NCI-H345 (cell line): ENCODE measurements at regions not wholly inside any gene's neighbourhood (a gene's known extent, or its start where the extent isn't known, plus 50 kb on each side); places are given as distances from the start of the nearest gene placed in this dataset.
"Not testable (repeated sequence)": the region's sequence is repeated elsewhere in the genome, so short reads cannot be mapped to it uniquely, and the experiment has no call there.

ENCODE experiments used
- DNase-seq: peaks from one replicate; lab custom pipeline; 2025; lab: John Stamatoyannopoulos, UW

DNA sequence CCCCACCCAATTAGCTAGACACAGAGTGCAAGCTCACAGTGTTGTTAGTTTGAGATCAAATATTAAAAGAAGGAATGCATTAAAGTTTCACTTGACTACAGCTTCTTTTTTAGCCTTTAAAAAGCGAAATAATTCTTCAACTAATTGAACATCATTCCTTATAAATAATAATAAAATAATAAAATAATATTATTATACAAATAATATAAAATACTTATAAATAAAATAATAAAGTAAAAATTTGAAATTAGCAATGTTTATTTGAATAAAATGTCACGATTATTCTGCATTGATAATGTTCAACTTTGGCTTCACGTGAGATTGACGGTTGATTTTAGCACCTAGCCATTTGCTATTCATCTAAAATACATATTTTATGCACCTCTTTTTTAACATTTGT is 819.3 kb downstream of the FRK start:
- DNase-seq: no peak

DNA sequence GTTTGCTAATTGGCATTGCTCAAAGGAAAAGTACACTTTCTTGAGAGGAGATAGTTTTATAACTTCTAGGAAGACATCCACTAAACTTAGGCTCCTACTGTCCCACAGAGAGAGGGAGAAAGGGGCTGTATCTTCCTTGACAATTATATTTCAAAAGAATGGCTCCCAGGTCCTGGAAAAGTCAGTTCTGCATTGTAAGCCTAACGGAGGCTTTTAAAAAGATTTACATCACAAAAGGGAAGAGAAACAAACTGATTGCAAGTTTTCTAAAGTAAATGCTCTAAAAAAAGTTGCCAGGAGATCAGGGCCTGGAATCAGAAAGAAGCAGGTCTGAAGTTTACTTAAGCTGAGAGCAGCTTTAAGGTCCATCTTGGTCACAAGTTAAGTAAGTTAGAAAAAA is 839.5 kb downstream of the FRK start:
- no peak for DNase-seq

DNA sequence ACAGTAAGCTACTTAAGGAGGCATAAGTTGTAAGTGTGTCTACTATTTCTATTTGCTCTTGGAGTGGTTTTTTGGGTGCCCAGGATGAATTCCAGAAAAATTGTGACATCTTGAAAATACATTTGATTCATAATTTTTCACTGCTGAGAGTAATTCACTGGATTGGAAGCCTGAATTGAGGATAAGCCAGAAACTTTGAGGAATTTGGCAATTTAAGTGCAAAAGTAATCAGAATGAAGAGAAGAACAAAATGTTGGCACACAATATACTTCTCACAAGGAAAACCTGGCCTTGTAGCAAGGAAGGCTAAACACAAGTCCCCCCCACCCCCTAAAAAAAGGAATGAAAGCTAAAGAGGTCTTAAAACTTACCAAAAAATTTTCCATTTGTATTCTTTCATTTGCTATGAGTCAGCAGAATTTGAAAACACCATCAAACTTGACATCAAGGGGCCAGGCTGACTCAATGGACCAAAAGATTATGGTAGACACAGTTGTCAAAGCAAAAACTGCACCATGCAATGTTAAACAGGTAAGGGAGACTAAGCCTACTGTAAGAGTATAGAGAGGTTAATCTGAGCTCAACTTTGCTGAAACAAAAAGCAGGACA is 840.0 kb downstream of the FRK start:
- no peak for DNase-seq

DNA sequence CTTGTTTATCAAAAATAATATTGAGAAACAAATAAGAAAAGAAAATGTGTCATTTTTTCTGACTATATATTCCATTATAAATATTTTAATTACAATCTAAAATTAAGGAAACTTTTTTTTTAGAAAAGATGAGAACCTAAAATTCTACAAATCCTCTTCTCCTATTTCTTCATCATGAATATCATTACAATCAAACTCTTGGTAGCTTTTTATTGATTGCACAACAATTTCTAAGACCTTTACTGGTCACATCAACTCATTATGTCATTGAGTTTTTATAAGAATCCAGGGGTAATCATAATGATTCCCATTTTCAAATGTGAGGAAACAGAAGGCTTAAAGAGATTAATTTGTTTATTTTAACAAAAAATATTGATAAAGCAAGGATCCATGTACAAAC is 841.0 kb downstream of the FRK start:
- no peak for DNase-seq

DNA sequence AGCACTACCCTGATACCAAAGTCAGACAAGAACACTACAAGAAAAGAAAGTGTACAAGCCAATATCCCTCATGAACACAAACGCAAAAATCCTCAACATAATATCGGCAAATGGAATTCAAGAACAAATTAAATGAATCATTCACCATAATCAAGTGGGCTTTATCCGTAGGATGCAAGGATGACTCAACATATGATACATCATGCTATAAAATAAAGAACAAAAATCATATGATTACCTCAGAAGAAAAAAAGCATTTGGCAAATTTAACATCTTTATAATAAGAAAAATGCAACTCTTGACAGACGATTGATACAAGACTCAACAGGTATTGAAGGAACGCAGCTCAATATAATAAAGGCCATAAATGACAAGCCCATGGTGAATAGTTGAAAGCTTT is 843.9 kb downstream of the FRK start:
- DNase-seq: no peak

DNA sequence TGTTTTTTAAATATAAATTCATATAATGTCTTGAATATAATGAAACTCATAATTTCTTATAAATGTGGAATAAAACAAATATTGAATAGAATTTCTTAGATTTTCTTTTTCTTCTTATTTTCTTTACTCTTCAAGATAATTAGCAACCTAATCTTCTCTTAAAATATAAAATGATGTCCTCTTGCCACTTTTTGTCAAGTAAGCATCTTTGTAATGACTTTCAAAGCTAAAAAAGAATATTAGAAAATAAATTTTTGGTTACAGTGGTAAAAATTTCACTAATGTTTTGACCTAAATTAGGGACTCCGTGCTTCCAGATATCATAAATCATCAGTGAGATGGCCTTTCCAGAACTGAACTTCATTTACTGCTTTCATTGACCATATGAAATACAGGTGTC is 846.4 kb downstream of the FRK start:
- DNase-seq: no peak

DNA sequence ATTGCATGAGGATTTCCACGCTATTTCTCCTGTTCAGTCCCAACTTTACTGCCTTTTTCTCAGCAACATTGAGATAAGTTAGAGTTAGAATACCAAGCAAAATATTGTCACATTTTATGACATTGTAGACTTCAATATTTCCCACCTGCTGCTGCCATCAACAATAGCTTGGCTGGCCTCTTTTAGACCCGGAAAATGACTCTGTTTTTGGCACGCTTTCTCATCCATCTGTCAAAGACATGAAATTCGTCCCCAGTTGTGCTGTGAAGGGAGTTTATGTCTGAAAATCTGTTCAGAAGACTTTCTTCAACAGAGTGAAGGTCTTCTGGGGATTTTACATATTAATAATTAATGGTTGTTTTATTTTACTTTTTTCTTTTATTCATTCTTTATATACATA is 857.3 kb downstream of the FRK start:
- DNase-seq: no peak

DNA sequence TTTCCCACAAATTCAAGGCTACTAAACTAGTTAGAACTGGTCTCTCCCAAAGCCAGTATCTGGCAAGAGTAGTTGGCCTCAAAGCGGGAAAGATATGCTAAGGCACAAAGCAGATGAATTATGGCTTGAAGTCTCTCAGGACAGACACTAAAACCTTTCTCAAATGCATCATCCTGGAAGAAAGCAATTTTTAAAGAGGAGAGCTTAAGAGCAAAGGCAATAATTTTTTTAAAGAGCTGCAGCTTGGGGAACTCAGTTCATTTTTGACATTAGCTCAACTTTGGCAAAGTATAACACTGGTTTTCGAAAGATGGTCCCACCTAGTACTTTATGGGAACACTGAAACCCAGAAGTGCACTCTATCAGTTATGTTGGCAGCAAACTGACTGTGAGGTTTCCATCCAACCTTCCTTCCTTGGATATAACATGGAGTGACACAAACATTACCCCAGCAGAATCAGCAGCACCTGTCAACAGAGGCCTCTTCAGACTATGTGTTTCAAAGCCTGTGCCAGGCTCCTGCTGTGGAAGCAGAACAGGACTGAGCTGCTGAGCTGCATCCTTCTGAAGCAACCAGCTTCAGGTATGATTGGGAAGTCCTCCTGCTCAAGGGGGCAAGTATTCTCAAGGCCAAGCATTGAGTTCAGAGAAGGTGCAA is 852.3 kb upstream of the HS3ST5 start:
- DNase-seq: no peak

DNA sequence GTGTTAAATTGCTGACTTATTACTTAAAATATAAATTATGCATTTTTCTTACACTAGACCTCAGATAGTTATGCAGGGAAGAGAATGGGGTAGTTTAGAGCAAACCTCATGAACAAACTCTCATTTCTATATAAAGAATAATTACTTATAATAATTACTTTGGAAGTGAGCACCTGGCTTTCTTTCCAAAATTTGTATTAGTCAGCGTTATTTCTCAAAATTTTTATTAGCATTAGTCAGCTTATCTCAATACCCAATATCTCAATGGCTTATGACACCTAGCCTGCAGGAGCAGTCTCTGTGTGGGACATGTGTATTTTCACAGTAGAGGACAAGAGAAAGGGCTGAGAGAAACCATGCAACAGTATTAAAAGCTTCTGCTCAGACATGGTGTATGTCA is 849.2 kb upstream of the HS3ST5 start:
- DNase-seq: no peak

DNA sequence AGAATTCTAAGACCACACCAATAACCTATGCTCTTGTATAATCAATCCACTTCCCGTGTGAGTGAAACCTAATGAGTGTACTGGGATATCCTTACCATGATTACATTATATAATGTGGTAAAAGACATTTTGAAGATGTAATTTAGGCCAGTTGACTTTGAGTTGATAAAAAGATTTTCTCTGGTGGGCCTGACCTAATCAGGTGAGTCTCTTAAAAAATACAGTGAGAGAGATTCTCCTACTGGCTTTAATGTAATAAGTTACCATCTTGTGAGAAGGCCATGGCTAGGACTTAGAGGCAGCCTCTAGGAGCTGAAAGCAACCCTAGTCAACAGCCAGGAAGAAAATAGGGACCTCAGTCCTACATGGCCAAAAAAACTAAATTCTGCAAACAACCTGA is 847.7 kb upstream of the HS3ST5 start:
- DNase-seq: no peak

DNA sequence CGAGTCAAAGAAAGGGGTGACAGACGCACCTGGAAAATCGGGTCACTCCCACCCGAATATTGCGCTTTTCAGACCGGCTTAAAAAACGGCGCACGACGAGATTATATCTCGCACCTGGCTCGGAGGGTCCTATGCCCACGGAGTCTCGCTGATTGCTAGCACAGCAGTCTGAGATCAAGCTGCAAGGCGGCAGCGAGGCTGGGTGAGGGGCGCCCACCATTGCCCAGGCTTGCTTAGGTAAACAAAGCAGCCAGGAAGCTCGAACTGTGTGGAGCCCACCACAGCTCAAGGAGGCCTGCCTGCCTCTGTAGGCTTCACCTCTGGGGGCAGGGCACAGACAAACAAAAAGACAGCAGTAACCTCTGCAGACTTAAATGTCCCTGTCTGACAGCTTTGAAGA is 832.6 kb upstream of the HS3ST5 start:
- DNase-seq: not testable (repeated sequence)

DNA sequence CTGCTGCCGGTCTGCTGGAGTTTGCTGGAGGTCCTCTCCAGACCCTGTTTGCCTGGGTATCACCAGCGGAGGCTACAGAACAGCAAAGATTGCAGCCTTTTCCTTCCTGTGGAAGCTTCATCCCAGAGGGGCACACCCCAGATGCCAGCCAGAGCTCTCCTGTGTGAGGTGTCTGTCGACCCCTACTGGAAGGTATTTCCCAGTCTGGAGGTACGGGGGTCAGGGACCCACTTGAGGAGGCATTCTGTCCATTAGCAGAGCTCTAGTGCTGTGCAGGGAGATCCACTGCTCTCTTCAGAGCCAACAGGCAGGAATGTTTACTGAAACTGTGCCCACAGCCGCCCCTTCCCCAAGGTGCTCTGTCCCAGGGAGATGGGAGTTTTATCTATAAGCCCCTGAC is 823.1 kb upstream of the HS3ST5 start:
- not testable (repeated sequence) for DNase-seq

DNA sequence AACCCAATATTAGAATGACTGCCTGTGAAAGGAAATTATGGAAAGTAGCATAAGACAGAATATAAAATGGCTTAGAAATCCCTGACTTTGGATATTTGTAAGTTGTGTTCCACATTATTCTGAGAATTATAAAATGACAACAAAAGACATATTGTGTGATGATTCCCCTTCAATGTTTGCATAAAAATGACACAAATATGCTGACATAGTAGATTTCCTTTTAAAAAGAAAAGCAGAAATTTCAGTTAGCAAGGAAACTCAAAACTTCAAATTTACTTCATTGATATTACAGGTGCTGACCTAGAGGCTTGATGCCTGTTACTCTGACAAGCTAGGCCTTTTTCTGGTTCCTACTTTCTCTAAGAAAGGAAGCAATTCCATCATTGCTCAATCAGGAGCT is 816.9 kb upstream of the HS3ST5 start:
- DNase-seq: no peak

DNA sequence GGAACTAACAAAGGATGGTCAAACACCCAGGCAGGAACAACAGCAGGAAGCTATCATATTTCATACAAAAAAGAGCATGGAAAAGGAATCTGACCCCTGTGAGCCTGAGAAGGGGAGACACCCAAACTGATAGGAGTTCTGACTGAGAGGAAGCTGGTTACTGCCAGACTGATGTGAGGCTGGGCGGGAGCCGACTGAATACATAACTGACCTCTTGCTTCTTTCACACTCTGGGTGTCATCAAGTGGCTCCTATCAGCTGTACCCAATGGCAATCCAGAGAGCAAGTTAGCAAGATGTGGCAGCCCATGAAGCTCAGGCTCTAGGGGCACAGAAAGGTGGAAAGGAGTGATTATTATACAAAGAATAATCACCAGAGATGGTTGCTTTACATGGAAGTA is 795.1 kb upstream of the HS3ST5 start:
- DNase-seq: no peak

DNA sequence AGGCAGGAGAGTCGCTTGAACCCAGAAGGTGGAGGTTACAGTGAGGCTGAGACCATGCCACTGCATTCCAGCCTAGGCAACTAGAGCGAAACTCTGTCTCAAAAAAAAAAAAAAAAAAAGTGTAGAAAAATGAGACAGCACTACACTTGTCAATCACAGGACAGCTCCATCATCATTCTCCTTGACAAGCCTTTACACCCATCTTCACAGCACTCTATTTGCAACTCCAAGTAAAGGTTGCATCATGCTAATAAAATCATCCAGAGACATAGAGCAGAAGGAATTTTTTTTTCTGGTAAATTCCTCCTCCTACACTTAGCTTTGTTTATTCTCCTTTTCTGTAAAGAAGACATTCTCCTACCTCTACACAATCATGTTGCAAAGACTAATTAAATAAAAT is 791.0 kb upstream of the HS3ST5 start:
- DNase-seq: no peak

DNA sequence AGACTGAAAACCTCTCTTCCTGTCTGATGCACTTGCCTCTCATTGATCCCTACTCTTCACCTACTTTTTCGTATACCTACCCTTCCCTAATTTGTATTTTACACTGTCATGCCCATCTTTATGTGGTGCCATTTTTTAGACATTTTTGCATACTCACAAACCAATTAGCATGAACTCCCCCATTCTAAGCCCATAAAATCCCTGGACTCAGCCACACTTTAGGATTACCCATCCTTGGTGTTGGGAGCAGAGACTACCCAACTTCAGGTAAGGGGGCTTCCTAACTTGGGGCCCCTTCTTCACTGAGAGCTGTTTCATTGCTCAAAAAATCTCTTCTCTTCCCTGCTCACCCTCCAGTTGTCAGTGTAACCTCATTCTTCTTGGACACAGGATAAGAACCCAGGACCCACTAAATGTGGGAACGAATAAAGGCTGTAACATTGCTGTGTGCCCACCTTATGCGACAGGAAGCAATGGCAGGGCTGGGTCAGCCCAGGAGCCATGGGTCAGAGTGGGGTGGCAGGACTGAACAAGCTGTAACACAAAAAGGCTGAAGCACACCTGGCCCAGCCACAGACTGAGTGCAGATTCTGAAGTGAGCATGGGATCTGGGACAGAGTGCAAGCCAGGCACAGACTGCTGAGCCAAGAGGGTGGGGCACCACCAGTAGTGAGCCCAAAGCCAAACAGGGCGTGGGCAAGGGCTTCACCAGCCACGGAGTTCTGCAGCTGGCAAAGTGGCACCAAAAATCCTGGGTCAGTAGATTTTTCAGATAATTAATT is 789.1 kb upstream of the HS3ST5 start:
- DNase-seq: no peak

DNA sequence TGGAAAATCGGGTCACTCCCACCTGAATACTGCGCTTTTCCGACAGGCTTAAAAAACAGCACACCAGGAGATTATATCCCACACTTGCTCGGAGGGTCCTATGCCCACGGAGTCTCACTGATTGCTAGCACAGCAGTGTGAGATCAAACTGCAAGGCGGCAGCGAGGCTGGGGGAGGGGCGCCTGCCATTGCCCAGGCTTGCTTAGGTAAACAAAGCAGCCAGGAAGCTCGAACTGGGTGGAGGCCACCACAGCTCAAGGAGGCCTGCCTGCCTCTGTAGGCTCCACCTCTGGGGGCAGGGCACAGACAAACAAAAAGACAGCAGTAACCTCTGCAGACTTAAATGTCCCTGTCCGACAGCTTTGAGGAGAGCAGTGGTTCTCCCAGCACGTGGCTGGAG is 778.7 kb upstream of the HS3ST5 start:
- not testable (repeated sequence) for DNase-seq

DNA sequence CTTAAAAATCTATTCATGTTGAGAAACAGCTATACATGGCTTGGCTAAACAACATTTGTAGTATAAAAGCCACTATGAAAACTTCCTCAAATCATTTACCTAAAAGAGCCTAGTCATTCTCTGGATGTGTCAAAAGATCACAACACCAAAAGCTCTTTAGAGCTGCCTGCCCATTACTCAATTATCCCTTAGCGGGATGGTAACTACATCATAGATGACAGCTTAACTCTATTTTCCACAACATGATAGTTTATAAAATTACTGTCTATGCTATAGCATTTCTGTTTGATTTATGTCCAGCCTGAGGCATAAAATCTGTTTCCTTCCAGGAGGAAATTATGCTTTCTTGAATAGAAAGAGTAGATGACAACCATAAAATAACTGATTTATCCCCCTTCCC is 777.6 kb upstream of the HS3ST5 start:
- DNase-seq: no peak

DNA sequence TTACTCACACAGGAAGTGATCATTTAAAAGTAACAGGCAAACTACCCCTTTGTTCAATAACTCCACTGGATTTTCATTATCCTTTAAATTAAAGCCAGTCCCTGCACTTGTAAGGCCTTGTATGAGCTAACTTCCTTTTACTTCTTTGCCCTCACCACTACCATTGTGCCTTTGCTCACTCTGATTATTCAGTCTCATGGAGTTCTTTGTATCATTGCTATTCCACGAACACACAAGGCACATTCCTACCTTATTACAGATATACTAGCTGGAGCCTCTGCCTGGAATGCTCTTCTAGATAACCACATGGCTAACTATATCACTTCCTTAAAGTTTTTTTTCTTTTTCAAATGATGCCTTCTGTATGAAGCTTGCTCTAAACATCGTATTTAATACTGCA is 748.6 kb upstream of the HS3ST5 start:
- no peak for DNase-seq

DNA sequence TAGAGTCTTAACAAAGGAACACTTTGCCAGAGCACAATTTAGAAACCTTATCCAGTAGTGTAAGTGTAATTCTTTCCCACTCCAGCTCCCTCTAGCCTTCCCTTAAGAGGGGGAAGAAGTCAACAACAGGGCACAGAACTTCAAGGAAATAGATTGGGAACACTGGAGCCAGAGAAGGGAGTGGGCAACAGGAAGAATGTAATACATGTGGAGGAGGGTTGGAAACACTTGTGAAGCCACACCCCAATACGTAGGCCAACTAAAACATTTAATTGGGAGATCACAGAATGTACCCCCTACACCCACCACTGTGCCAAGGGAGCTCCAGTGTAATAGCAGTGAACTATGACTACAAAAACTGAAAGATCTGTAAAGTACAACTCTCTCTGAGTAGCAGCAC is 735.7 kb upstream of the HS3ST5 start:
- DNase-seq: no peak

DNA sequence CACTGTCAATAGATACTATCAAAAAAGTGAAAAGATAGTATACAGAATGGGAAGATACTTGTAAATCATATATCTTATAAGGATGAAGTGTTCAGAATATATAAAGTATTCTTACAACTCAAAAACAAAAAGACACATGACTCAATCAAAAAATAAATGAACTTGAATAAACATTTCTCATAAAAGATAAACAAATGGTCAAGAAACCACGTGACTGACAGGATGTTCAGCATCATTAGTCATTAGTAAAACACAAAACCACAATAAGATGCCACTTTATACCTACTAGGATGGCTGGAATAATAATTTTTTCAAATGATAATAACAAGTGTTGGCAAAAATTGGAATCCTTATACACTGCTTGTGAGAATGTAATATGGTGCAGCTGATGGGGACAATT is 729.1 kb upstream of the HS3ST5 start:
- no peak for DNase-seq

DNA sequence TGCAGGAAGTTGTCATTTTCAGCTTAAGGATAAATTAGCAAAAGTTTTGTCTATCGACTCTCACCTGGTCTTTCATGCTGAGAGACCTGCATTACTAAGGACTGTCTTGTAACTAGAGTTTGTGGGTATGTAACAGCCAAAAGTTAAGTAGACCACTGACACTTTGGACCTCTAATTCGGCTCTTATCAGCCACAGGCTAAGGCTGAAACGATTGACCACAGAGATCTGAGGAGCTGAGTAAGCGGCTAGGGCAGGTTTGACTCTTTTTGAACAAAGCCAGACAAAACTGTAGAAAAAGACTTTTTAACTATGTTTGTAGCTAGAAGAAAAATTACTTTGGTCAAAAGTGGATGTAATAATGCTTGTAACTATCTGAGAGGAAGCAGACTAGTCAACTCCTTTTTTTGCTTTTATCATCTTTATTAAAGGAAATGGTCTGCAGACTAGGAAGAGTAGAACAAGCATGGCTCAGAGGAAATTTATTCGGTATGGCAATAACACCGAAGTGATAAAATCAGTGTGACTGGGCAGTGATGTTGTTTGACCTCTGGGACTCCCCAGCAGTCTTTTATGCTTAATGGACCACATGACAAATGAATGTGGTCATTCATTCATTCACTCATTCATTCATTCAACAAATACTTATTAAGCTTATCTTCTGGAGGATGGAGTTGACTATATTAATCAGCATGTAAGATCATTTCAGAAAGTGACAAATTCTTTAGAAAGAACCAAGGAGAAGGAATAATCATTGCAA is 725.0 kb upstream of the HS3ST5 start:
- DNase-seq: no peak

DNA sequence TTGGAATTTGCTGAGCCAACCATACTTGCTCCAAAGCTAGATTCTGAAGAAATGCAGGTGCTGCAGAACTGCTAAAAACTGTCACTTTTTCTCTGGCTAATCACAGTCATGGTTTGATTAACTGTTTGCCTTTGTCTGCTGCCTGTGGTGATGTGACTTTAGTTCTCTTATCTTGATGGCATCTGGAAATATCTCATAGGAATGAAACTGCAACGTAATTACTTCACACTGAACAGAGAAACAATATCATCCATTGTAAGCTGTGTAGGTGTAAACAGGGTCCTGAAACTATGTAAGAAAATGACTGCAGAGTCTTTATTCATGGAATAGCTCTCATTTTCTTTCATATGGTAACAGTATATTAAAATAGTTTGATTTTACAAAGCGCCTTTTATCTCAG is 721.9 kb upstream of the HS3ST5 start:
- no peak for DNase-seq
